SJSA1 (cell line): ENCODE measurements at regions not wholly inside any gene's neighbourhood (a gene's known extent, or its start where the extent isn't known, plus 50 kb on each side); places are given as distances from the start of the nearest gene placed in this dataset.
"Not testable (repeated sequence)": the region's sequence is repeated elsewhere in the genome, so short reads cannot be mapped to it uniquely, and the experiment has no call there.

ENCODE experiments used
- DNase-seq, 2 experiments: peaks; one replicate each; pipeline ENCODE4 v3.0.0-alpha.2; 2015 to 2020; ENCODE audit warnings: low spot score in 2 of 2, low read depth in 1 of 2
- H3K27ac ChIP-seq: fragments of 250-450 bp; sonication (Bioruptor Pico); 2 replicates; pipeline ENCODE4 v1.5.1; 2020; ENCODE audit warnings: mild to moderate bottlenecking, moderate library complexity
- H3K27me3 ChIP-seq: fragments of 250-450 bp; sonication (Bioruptor Pico); replicated peaks from 2 replicates; pipeline ENCODE4 v1.5.1; 2020; ENCODE audit warnings: mild to moderate bottlenecking, moderate library complexity
- H3K36me3 ChIP-seq: fragments of 250-450 bp; sonication (Bioruptor Pico); 2 replicates; pipeline ENCODE4 v1.5.1; 2020; ENCODE audit warnings: mild to moderate bottlenecking
- H3K4me1 ChIP-seq: fragments of 250-450 bp; sonication (Bioruptor Pico); replicated peaks from 2 replicates; pipeline ENCODE4 v1.6.1; 2021; ENCODE audit warnings: mild to moderate bottlenecking
- H3K4me3 ChIP-seq: fragments of 250-450 bp; sonication (Bioruptor Pico); 2 replicates; pipeline ENCODE4 v1.5.1; 2020; ENCODE audit warnings: mild to moderate bottlenecking
- H3K9me3 ChIP-seq: fragments of 250-450 bp; sonication (Bioruptor Pico); replicated peaks from 2 replicates; pipeline ENCODE4 v1.5.1; 2020; ENCODE audit warnings: mild to moderate bottlenecking

GRCh38 chr6:8820313-8820712 is 385.0 kb upstream of the SLC35B3 start:
- Histone ChIP-seq H3K27me3 (no peaks in the 10 kb centered on the region), H3K27ac (no peak overlapping the region), H3K4me3 (no peak overlapping the region), H3K9me3 (no peaks in the 10 kb centered on the region), H3K4me1 (no peaks in the 10 kb centered on the region), H3K36me3 (no peaks in the 10 kb centered on the region)
- no peak for DNase-seq

- no peaks in the 10 kb centered on the region for H3K4me1 ChIP-seq
- H3K9me3 ChIP-seq, result no peaks in the 10 kb centered on the region
- no peak overlapping the region for H3K4me3 ChIP-seq
- no peak overlapping the region for H3K27ac ChIP-seq
- no peaks in the 10 kb centered on the region for H3K36me3 ChIP-seq
- no peak for DNase-seq
- H3K27me3 ChIP-seq, result no peaks in the 10 kb centered on the region
These were observed 384.1 kb upstream of the SLC35B3 start for GRCh38 chr6:8819446-8819845.

- Histone ChIP-seq H3K27ac (no peak overlapping the region), H3K4me3 (no peak overlapping the region), H3K36me3 (no peaks in the 10 kb centered on the region), H3K27me3 (no peaks in the 10 kb centered on the region), H3K4me1 (no peaks in the 10 kb centered on the region), H3K9me3 (no peaks in the 10 kb centered on the region)
- no peak for DNase-seq
These were observed 379.2 kb upstream of the SLC35B3 start for GRCh38 chr6:8814440-8815000.

GRCh38 chr6:8810325-8810724 is 375.0 kb upstream of the SLC35B3 start:
- Histone ChIP-seq H3K4me3 (no peak overlapping the region), H3K27me3 (no peaks in the 10 kb centered on the region), H3K9me3 (no peaks in the 10 kb centered on the region; the same call in 1 of the 2 replicates), H3K36me3 (no peaks in the 10 kb centered on the region), H3K4me1 (no peaks in the 10 kb centered on the region), H3K27ac (no peak overlapping the region)
- DNase-seq, result no peak

GRCh38 chr6:8809662-8810061 is 374.3 kb upstream of the SLC35B3 start:
- no peaks in the 10 kb centered on the region for H3K4me1 ChIP-seq
- H3K27ac ChIP-seq, result no peak overlapping the region
- H3K9me3 ChIP-seq, result no peaks in the 10 kb centered on the region; the same call in 1 of the 2 replicates
- H3K36me3 ChIP-seq, result no peaks in the 10 kb centered on the region
- DNase-seq, result no peak
- H3K27me3 ChIP-seq, result no peaks in the 10 kb centered on the region
- H3K4me3 ChIP-seq, result no peak overlapping the region

- Histone ChIP-seq H3K36me3 (no peaks in the 10 kb centered on the region), H3K27ac (no peak overlapping the region), H3K9me3 (no peaks in the 10 kb centered on the region; the same call in 1 of the 2 replicates), H3K4me1 (no peaks in the 10 kb centered on the region), H3K4me3 (no peak overlapping the region), H3K27me3 (no peaks in the 10 kb centered on the region)
- DNase-seq, result no peak
These were observed 367.9 kb upstream of the SLC35B3 start for GRCh38 chr6:8803181-8803760.

- not testable (repeated sequence) for H3K36me3 ChIP-seq, DNase-seq, H3K4me1 ChIP-seq, H3K9me3 ChIP-seq, H3K27me3 ChIP-seq, H3K27ac ChIP-seq, H3K4me3 ChIP-seq
These were observed 367.1 kb upstream of the SLC35B3 start for GRCh38 chr6:8802397-8802796.

GRCh38 chr6:8794420-8794819 is 359.1 kb upstream of the SLC35B3 start:
- Histone ChIP-seq H3K4me3 (no peak overlapping the region), H3K36me3 (no peaks in the 10 kb centered on the region), H3K27me3 (no peaks in the 10 kb centered on the region), H3K4me1 (no peaks in the 10 kb centered on the region), H3K27ac (no peak overlapping the region), H3K9me3 (no peaks in the 10 kb centered on the region)
- no peak for DNase-seq

- H3K9me3 ChIP-seq, result no peaks in the 10 kb centered on the region
- H3K36me3 ChIP-seq, result no peaks in the 10 kb centered on the region
- H3K27me3 ChIP-seq, result no peaks in the 10 kb centered on the region
- H3K4me3 ChIP-seq, result no peak overlapping the region
- no peaks in the 10 kb centered on the region for H3K4me1 ChIP-seq
- DNase-seq, result no peak
- no peak overlapping the region for H3K27ac ChIP-seq
These were observed 354.5 kb upstream of the SLC35B3 start for GRCh38 chr6:8789878-8790277.

- no peak overlapping the region for H3K4me3 ChIP-seq
- no peak for DNase-seq
- H3K9me3 ChIP-seq, result no peaks in the 10 kb centered on the region
- H3K36me3 ChIP-seq, result no peaks in the 10 kb centered on the region
- H3K4me1 ChIP-seq, result no peaks in the 10 kb centered on the region
- no peaks in the 10 kb centered on the region for H3K27me3 ChIP-seq
- no peak overlapping the region for H3K27ac ChIP-seq
These were observed 349.9 kb upstream of the SLC35B3 start for GRCh38 chr6:8785223-8785622.

- no peak for DNase-seq
- no peaks in the 10 kb centered on the region for H3K27me3 ChIP-seq
- H3K4me3 ChIP-seq, result no peak overlapping the region
- no peaks in the 10 kb centered on the region for H3K36me3 ChIP-seq
- no peaks in the 10 kb centered on the region for H3K9me3 ChIP-seq
- H3K27ac ChIP-seq, result no peak overlapping the region
- no peaks in the 10 kb centered on the region for H3K4me1 ChIP-seq
These were observed 347.8 kb upstream of the SLC35B3 start for GRCh38 chr6:8783191-8783590.

GRCh38 chr6:8780653-8781052 is 345.3 kb upstream of the SLC35B3 start:
- Histone ChIP-seq H3K4me3 (no peak overlapping the region), H3K36me3 (no peaks in the 10 kb centered on the region)

GRCh38 chr6:8764733-8765132 is 329.4 kb upstream of the SLC35B3 start:
- Histone ChIP-seq H3K27ac (no peak overlapping the region), H3K27me3 (no peaks in the 10 kb centered on the region), H3K4me1 (no peaks in the 10 kb centered on the region), H3K36me3 (no peaks in the 10 kb centered on the region), H3K9me3 (no peaks in the 10 kb centered on the region), H3K4me3 (no peak overlapping the region)
- DNase-seq, result no peak

More at GRCh38 chr6:8780653-8781052, 345.3 kb upstream of the SLC35B3 start:
- no peaks in the 10 kb centered on the region for H3K9me3 ChIP-seq
- DNase-seq, result no peak
- no peak overlapping the region for H3K27ac ChIP-seq
- no peaks in the 10 kb centered on the region for H3K4me1 ChIP-seq
- no peaks in the 10 kb centered on the region for H3K27me3 ChIP-seq

- Histone ChIP-seq H3K27ac (no peak overlapping the region), H3K4me1 (no peaks in the 10 kb centered on the region), H3K27me3 (no peaks in the 10 kb centered on the region), H3K9me3 (0 out of 2 replicates have a peak, but pooled peaks cover 3% of the 10 kb centered on the region), H3K36me3 (no peaks in the 10 kb centered on the region), H3K4me3 (no peak overlapping the region)
- DNase-seq, result no peak
These were observed 325.6 kb upstream of the SLC35B3 start for GRCh38 chr6:8760951-8761350.

GRCh38 chr6:8758412-8758811 is 323.1 kb upstream of the SLC35B3 start:
- no peaks in the 10 kb centered on the region for H3K27me3 ChIP-seq
- no peaks in the 10 kb centered on the region for H3K4me1 ChIP-seq
- no peak for DNase-seq
- no peak overlapping the region for H3K4me3 ChIP-seq
- H3K9me3 ChIP-seq, result 0 out of 2 replicates have a peak, but pooled peaks cover 3% of the 10 kb centered on the region
- no peak overlapping the region for H3K27ac ChIP-seq
- H3K36me3 ChIP-seq, result no peaks in the 10 kb centered on the region
